HG02943 (cell line): ENCODE measurements at regions not wholly inside any gene's neighbourhood (a gene's known extent, or its start where the extent isn't known, plus 50 kb on each side); places are given as distances from the start of the nearest gene placed in this dataset.

Source experiments
- ATAC-seq: cut with Tn5 transposase; IDR thresholded peaks from one replicate; pipeline ENCODE4 v1.9.1; 2021; ENCODE audit warnings: mild to moderate bottlenecking, low read depth, moderate library complexity; ENCODE audit not compliant: unreplicated experiment

DNA sequence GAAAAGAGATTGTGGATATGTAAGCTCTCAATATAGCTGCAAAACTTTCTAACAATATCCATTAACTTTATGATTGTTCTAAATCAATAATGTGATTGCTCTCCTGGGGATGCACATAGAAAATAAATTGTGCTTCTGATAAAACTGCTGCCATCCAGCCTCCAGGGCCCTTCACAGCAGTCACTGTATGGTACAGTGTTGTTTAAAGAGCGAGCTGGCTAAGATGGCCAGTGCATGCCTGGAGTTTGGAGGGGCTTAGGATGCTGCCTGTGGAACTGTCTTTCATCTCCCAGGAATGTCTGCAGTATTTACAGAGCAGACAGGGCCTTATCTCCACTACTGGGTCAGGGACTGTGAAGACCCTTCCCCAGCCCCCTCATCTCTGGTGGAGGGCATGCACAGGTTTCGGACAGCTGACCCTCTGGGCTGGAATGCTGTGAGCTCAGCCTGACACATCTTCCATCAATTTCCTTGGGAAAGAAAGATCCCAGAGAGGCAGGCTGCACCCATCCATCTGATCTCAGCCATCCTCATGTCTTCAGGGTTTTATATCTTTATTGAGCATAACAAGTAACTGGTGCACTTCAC, 137.0 kb downstream of the PLPP3 start:
- ATAC-seq = no peak

DNA sequence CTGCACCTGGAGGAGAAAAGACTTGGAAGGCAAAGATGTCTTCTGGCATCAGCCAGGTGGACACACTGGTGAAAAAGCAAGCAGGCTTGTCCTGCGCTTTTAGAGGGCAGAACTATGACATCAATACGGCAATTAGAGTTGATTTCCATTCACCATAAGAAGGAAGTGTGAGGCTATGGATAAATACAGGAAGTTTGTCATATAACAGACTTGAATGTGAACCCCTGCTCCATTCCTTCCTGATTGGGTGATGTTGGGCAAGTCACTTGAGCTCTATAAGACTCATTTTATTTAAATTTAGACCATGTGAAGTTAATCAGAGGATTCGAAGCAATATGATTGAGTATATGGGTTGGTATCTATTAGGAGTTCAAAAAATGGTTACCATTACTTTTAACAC, 137.8 kb downstream of the PLPP3 start:
- ATAC-seq = no peak

DNA sequence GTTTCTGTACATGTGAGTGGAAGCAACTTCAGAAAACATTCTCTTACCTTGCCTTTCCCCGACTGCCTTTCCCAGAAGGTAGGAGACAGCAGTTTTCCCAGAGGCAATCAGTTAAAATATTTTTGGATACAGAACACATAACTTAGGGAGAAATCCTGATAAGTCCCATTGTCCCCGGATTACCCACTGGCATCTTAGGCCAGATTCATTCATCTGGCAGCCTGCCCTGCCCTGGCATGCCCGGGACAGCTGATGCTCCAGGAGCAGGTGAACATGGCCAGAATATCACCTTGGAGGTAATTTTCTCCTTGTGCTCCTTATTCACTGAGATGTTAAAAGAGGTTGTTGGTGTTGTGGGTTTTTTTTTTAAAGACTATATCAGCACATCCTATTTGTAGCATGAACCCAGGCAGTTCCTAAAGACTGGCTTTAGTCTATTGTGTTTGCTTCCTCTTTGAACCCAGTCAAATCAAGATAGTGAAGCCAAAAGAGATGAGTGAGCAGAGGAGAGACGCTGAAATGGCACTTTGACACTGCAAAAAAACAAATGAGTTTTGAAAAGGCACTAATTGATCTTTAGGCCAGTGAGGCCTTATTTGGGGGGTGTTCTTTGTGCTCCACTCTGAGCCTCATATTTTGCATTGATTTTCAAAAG, 139.6 kb downstream of the PLPP3 start:
- no peak for ATAC-seq

DNA sequence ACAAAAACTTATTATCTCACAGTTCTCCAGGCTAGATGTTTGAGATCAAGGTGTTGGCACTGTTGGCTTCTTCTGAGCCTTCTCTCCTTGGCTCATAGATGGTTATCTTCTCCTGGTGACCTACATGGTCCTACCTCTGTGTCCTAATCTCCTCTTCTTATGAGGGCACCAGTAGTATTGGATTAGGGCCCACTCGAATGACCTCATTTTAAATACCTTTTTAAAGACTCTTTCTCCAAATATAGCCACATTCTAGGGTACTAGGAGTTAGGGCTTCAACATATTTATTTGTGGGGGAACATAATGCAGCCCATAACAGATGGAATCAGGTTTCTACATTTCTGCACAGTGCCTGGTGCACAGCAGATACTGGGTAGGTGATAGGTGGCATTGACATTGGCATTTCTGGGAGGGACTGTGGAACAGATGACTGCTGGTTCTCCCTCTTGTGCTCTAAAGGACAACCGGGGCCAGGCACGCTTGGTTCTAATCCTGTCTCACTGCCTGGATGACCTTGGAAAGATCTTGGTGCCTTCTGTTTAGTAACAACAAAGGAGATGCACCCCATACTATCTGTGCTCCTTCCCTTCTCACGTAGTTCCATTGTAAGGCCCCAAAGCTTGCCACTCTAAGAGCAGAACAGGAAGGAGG, 140.3 kb downstream of the PLPP3 start:
- no peak for ATAC-seq

DNA sequence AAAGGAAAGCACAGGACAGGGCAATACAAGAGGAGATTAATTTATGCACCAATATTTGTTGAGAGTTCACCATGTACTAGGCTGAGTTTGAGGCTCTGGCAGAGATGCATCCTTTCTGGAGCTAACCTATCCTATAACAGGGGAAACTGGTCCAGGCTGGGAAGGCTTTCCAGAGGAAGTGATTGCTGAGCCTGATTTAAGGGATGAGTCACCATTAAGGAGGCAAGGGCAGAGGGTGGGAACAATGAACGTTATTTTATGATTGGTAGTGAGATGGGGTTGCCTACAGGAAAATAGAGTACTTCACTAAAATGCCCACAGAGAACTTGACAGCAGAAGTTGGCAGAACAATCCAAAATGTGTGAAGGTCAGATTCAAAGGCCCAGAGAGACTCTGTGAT, 141.4 kb downstream of the PLPP3 start:
- ATAC-seq = no peak

DNA sequence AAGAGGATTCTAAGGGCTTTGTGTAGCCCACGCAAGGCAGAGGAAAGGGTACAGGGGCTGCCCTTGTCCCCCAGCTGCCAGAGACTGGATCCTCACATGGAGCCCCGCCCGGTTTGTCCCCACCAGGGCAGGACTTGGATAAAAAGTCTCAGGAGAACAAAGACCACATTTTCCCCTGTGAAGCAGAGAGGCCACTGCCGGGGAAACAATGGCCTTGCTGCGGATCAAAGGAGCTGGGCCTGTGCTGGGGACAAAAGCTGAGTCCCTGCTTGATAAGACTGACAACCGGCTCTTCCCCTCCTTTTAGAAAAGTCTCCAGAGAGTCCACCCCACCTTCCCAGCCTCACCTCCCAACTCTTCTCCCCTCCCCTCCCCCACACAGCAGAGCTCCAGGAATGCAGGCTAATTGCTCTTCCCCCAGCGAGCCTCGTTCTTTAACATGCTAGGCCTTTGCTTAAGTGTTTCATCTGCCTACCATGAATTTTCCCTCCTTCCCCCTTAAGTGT, 142.4 kb downstream of the PLPP3 start:
- ATAC-seq = no peak

DNA sequence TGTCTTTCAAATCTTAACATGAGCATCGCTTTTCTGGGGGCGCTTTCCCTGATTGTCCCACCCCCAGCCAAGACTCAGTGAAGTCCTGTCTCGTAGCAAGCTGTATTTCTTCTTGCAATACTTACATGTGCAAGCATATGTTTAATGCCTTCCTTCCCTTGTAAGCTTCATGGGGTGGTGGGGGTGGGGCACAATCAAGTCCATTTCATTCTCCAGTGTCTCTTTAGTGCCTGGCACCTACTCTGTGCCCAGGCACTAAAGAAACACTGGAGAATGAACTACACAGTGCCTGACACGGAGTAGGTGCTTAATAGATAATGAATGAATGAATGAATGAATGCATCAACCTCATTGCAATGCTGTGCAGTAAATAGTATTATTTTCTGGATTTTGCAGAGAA, 143.1 kb downstream of the PLPP3 start:
- ATAC-seq = no peak

DNA sequence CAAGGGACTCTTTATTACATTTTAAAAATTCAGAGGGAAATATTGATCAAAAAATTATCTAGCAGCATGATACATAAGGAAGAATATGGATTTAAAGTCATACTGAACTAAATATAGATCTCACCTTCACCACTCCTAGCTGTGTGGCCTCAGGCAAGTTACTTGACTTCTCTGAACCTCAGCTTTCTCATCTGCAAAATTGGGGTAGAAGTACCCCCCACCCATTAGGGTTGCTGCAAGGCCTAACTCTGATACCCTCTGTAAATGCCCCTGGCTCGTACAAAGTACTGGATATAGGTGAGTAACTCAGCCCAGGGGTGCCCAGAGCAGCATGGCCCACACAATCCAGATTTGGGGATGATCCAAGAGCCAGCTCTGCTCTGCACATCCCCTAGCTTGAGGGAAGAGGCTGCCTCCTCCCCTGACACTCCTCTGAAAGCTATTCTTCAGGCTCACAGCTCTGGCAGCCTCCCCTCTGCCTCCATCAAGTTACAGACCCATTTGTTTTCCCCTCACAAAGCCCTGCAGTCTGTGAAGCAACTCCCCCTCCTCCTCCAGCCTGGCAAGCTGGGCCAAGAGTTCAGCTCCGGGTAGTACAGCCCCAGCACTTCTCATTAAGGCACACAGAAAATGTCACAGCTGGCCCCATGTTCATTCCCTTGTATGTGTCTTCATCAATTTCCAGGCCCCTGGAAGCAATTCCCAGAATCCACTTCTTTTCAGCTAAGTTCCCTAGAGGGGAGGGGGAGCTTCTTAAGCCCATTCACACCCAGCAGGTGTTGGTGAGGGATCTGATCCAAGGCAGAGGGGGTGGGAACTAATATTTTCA, 143.7 kb downstream of the PLPP3 start:
- ATAC-seq = no peak

DNA sequence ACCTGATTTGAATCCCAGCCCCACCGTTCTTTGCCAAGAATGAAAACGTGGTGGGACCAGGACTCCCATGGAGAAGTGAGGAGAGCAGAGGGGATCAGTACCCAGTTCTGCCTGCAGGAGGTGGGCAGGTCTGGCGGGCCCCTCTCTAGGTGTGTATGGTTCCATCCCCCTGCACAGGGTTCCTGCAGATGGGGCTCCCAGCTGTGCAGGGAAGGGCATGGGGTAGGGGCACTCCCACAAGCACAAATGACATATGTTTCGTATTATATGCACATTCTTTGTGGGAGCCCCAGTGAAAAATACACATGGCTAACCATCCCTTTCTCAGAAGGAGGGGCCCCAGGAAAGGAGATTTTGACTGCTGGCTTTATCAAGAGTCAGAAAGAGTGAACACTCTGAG, 144.6 kb downstream of the PLPP3 start:
- ATAC-seq = no peak

DNA sequence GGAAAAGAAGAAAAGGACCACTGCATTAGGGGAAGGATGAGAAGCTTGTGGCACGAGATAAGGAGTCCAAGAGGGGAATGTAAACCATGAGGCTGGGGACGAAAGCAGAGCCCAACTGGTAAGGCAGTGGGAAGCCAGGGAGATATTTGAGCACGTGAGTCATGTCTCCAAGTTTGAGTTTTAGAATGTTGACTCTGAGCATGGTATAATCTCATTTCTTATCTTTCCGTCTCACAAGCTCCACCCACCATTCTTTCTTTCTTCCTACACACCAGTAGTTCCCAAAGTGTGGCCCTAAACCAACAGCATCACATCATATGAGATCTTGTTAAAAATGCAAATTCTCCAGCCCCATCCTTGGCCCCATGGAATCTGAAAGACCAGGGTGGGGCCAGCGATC, 145.3 kb downstream of the PLPP3 start:
- no peak for ATAC-seq

DNA sequence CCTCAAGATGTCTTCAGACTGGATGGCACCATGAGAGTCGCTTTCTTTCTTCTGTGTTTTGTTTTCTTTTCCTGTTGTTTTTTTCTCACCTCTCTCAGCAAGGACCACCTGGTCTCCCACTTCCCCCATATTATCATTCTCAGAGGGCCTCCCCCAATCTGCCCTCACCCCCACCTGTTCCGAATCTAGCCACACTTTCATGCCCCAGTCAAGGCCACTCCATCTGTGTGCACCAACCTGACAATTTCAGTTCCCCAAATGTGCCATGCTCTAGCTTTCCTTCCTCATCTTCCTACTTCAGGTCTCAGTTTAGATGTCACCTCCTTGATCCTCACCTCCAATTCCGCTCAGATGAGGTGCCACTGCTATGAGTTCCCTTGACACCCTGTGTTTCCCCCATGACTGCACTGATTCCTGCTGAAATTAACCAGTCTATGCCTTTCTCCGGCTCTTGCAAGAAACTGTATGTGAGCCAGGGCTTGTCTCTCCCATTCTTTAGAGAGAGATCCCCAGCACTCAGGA, 146.2 kb downstream of the PLPP3 start:
- ATAC-seq = no peak

DNA sequence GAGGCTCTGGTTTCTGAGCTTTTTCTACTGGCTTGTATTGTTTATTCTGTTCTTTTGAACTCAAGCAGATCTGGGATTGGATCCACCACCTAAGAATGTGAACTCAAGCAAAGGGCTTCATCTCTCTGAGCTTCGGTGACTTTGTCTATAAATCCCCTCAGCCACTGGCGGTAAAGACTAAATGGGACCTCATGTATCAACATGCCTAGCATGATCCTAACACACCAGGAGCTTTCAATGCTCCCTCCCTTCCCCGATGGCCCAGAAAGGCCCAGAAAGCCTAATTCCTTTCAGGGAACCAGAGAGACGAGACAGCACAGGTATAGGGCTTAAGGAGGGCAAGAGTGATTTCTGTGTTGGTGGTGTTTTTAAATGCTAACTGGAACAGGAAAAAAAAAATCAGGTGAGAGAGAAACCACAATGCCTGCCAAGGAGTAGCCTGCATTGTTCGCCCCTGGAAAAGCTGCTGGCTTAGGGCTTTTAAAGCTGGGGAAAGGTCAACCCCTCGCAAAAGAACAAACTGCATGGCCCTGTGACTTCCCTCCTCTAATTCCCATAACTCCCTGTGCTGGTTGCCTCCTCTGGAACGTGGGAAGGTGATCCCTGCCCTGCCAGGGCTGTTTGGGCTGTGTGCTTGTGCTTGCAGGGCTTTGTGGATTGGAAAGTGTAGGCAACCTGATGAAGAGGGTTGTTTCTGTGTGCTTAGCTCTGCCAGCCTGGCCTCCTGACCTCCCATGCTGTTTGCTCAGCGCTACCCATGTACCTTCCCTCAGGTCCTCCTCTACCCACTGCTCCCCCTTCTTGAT, 147.0 kb downstream of the PLPP3 start:
- no peak for ATAC-seq

DNA sequence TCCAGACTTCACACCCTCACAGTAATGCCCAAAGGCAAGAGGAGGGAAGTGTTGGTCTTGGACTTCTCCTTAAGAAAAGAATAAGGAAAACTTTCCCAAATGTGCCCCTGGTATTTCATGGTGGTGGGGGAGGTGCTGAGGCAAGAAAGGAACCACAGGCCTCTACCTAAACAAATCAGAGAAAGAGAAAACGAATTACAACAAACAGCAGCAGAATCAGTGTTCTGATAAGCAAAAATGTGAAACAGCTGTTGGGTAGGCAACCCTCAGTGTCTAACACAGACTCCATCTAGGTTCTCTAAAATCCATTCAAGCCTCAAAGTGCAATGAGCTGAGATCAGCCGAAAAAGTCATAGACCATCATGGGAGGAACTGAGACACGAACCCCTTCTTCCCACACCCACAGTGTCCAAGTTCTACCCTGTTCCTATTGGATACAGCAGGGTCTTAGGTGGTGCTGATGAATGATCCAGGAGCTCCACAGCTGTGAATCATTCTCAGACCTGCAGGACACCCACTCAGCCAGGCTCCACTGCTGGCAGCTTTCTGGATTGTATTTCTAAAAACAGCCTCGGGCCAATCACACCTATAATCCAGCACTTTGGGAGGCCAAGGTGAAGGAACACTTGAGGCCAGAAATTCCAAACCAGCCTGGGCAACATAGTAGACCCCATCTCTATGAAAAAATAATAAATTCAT, 149.1 kb downstream of the PLPP3 start:
- no peak for ATAC-seq

DNA sequence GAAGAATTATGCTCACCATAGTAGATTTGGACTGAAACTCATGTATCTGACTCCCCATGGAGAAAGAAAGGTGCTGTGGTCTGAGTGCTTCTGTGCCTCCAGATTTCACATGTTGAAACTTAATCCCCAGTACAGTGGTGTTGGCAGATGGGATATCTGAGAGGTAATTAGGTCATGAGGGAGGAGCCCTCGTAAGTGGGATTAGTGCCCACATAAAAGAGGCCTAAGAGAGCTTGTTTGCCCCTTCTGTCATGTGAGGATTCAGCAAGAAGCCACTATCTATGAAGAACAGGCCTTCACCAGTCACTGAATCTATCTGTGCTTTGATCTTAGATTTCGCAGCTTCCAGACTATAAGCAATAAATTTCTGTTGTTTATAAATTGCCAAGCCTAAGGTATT, 150.1 kb downstream of the PLPP3 start:
- ATAC-seq = no peak

DNA sequence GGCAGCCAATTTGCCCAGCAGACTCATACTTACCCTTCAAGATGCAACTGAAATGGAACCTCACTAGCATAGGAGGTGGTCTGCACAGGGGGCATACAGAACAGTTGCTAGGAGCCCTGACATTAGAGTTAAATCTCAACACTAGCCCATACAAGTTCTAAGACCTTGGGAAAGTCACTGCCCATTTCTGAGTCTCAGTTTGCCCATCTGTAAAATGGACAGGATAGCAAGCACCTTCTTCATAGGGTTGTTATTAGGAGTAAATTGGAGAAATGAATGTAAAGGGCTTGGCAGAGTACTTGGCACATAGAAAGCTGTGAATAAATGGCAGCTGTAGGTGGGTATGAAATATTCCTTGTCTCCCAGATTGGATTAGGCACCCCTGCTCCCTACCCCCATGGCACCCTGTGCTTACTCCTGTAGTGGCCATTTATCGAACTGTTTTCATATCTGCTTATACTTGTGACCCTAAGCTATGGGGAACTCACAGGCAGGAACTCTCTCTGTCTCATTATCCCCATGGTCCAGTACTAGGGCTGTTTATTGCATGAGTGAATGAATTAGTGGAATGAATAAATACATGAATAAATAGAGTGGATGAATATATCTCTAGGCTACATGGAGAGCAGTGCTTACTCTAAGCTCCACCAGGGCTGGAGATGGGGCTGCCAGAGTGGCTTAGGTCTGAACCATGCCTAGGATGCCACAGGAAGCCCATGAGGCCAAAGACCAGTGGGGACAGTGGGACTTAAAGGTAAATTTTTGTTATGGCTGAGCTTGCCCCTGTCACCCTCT, 152.6 kb downstream of the PLPP3 start:
- ATAC-seq = no peak

DNA sequence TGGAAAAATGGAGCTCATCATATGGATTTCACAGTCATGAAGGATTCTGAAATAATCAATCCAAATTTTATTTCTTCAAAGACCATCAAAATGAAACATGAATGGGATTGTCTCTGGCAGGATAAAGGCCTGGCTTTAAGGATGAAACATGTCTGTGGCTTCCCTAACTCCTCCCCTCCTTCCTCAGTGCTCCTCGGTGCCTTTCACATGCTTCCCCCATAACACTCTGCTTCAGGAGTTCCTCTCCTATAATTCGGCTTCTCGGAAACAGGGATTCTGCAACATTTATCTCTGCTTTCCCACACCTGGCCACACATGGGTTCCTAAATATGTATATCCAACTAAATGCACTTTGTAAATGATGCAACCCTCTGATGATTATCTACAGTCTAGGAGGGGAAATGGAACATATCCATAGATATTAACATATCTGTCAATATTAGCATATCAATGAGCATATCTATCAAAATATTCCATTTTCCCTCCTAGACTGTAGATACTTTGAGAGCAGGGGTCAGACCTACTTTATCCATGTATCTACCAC, 153.8 kb downstream of the PLPP3 start:
- ATAC-seq = no peak

DNA sequence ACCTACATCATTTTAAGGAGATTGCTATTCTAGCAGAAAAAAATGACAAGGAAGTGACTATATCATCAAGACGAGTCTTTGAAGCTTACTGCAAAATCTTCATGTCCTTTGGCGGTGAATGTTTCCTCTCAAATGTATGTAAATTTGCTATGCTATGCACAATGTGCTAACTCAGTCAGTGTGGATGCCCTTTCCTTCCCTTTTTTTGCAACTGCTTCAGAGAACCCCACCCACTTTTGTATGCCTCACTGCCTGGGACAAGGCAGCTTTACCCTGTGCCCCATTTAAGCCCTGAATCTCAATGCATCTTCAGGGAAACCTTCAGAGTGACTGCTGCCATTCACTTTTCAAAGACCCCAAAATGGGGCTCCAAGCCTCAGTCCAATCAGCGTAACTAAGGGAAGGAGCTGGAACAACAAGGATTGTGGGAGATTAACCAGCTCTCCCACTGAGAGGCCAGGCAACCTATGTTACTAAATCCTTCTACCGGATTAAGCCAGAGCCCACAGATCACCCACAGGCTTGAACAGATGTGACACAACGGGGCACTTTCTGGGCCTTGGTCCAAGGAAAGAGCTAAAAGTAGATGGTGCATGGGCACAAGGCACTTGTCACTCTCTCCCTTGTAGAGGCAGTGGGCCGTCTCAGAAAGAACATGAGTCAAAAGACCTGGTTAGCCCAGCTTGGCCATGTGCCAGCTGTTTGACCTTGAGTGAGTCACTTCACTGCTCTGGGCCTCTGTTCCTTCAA, 154.4 kb downstream of the PLPP3 start:
- ATAC-seq = no peak

DNA sequence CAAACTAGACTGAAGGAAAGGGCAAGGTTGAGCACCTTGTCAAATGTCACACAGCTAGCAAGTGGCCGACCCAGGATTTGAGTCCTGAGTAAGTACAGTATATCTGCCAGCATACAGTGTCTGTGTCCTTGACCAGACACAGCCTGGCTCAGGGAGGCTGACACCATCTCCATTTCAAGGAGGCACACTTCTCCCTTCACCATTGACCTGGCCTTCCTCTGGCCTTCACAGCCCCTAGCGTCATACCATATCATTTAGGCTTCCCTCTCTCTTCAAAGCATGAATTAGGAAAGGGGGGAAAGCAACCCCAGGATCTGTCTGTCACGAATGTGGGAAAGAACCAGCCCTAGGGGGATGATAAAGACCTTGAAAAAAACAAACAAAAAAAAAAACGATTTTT, 155.6 kb downstream of the PLPP3 start:
- ATAC-seq = no peak
